A172 (cell line): ENCODE measurements at regions not wholly inside any gene's neighbourhood (a gene's known extent, or its start where the extent isn't known, plus 50 kb on each side); places are given as distances from the start of the nearest gene placed in this dataset.
"Not testable (repeated sequence)": the region's sequence is repeated elsewhere in the genome, so short reads cannot be mapped to it uniquely, and the experiment has no call there.

Experiments
- DNase-seq: peaks from one replicate; pipeline ENCODE4 v3.0.0-alpha.2; 2015; ENCODE audit warnings: low spot score

DNA sequence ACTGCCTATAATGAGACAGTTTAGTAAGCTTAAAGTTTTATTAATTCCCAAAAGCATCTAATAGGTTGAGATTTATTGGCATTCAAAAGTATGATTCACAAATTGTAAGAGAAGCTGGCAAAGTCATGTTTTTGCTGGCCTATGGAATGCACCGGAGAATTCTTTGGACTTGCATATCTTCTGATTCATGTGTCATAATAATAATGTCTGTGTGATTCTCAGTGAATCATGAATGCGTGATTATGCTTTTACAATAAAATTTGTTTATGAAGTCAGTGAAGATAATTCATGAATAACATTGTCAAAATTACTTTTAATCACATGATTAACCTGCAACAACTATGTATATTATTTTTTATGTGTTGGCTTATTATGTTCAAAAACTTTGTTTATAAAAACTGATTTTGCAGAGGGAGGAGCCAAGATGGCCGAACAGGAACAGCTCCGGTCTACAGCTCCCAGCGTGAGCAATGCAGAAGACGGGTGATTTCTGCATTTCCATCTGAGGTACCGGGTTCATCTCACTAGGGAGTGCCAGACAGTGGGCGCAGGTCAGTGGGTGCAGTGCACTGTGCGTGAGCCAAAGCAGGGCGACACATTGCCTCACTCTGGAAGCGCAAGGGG is 389.2 kb downstream of the SRGAP2C start:
- peak; percentile 72 for DNase-seq

DNA sequence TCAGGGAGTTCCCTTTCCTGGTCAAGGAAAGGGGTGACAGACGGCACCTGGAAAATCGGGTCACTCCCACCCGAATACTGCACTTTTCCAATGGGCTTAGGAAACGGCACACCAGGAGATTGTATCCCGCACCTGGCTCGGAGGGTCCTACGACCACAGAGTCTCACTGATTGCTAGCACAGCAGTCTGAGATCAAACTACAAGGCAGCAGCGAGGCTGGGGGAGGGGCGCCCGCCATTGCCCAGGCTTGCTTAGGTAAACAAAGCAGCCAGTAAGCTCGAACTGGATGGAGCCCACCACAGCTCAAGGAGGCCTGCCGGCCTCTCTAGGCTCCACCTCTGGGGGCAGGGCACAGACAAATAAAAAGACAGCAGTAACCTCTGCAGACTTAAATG is 389.7 kb downstream of the SRGAP2C start:
- not testable (repeated sequence) for DNase-seq

DNA sequence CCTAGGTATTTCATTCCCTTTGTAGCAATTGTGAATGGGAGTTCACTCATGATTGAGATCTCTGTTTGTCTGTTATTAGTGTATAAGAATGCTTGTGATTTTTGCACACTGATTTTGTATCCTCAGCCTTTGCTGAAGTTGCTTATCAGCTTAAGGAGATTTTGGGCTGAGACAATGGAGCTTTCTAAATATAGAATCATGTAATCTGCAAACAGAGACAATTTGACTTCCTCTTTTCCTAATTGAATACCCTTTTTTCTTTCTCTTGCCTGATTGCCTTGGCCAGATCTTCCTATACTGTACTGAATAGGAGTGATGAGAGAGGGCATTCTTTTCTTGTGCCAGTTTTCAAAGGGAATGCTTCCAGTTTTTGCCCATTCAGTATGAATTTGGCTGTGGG is 398.1 kb downstream of the SRGAP2C start:
- not testable (repeated sequence) for DNase-seq

DNA sequence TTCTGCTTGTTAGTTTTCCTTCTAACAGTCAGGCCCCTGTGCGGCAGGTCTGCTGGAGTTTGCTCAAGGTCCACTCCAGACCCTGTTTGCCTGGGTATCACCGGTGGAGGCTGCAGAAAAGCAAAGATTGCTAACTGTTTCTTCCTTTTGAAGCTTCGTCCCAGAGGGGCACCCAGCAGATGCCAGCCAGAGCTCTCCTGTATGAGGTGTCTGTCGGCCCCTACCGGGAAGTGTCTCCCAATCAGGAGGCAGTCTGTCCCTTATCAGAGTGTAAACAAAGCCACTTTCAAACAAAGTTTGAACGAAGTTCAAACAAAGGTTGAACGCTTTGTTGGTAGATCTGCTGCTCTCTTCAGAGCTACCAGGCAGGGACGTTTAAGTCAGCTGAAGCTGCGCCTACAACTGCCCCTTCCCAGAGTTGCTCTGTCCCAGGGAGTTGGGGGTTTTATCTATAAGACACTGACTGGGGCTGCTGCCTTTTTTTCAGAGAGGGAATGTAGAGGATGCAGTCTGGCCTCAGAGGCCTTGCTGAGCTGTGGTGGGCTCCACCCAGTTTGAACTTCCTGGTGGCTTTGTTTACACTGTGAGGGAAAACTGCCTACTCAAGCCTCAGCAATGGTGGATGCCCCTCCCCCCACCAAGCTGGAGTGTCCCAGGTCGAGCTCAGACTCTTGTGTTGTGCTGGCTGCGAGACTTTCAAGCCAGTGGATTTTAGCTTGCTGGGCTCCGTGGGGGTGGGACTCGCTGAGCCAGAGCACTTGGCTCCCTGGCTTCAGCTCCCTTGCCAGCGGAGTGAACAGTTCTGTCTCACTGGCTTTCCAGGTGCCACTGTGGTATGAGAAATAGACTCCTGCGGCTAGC is 401.8 kb downstream of the SRGAP2C start:
- DNase-seq, result peak; percentile 26

DNA sequence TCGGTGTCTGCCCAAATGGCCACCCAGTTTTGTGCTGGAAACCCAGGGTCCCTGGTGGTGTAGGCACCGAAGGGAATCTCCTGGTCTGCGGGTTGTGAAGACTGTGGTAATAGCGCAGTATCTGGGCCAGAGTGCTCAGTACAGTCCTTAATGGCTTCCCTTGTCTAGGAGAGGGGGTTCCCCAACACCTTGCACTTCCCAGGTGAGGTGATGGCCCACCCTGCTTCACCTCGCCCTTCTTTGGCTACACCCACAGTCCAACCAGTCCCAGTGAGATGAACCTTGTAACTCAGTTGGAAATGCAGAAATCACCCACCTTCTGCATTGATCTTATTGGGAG is 402.4 kb downstream of the SRGAP2C start:
- no peak for DNase-seq

DNA sequence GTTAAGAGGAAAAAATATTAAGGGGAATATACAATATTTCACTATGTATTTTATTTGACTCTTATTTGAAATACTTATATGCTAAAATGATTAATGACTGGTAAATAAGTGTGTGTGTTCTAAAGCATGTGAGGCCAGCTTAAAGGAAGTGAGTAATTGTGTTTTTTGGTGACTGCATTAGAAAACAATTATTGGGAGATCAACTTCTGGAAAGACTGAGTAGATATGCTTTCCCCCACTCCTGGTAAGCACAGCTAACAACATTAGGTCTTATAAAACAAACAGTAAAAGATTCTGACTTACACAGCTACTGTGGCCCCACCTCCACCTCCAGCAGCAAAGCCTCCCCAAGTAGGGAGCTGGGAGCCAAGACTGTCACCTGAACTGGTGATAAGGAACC is 403.0 kb downstream of the SRGAP2C start:
- DNase-seq, result peak; percentile 17

DNA sequence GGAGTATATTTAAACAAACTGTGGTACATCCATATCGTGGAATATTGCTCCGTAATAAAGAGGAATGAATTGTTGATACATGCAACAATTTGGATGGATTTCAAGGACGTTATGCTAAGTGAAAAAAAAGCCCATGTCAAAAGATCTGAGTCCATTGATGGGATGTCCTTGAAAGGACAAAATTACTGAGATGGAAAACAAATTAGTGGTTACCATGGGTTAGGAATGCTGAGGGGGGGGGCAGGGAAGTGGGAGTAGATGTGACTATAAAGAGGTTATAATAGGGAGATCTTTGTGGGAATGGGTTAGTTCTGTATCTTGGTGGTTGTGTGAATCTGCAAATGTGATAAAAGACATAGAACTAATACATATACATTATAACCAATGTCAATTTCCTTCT is 409.3 kb downstream of the SRGAP2C start:
- no peak for DNase-seq

DNA sequence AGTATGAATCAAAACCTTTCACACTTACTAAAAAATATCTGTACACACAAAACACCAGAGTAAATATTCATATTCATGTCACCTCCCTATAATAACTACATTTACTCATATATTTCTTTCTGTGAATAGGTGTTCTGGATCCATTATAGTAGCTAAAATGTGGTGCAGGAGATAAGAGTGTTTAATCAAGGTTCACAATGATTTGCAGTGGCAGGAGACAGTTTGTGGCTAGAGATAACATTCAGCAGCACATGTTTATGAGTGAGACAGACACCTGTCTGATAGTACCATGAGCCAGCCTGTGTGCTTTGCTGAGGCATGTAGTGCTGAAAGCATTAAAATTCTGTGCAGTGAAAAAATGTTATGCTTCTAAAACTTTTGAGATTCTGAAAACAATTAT is 410.3 kb downstream of the SRGAP2C start:
- no peak for DNase-seq

DNA sequence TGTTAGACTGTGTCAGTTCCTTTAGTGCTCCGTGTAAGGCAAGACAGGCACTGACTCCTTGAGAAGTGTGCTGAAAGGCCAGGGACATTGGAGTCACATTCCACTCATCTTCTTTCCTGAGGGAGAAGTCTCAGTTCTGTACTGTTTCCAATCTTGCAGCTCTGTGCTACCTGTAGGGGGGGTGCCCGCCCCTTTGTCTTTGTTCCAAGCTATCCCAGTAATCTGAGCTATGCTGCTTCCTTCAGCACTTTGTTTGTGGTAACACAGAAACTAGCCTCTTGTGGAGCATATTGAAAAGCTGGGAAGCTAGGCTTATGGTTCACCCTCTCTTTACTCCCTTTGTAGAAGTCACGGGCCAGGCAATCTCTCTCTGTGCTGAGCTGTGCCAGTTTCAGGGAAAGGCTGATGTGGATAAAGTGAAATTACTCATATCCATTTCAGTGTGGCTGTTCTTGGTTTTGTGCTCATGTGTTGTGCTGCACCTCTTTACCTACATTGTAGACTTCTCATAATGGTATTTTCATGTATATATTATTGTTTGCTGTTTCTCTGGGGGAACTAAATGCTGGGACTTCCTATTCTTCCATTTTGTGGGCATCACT is 420.2 kb downstream of the SRGAP2C start:
- not testable (repeated sequence) for DNase-seq

DNA sequence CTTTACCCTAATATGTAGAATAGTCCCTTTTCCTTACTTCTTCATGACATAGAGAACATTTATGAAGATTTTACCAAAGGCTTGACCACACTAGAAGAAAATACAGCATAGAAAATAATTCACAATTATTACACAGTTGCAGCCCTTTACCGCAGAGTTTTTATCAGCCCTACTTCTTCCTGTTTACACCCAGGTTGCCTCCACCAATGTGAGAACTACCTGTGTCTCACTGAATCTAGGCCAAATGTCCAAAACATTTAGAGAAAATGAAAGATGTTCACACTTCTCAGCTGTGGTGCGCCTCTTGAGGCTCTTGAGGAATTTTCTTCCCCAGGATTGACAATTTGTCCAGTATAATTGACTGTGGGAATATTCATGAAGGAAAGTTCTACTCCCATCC is 422.7 kb downstream of the SRGAP2C start:
- DNase-seq, result not testable (repeated sequence)
